Activated CD4-positive, CD25-positive, alpha-beta regulatory T cell (primary cell): ENCODE measurements at regions not wholly inside any gene's neighbourhood (a gene's known extent, or its start where the extent isn't known, plus 50 kb on each side); places are given as distances from the start of the nearest gene placed in this dataset.

ENCODE experiments used
- DNase-seq, 4 experiments: peaks; one replicate each; lab custom pipeline; 2025; lab: John Stamatoyannopoulos, UW

- no peak for DNase-seq
Observed at GRCh38 chr3:147757866-147758265, 348.7 kb downstream of the ZIC1 start.

- no peak for DNase-seq
Observed at GRCh38 chr3:147758771-147759170, 349.6 kb downstream of the ZIC1 start.

- DNase-seq, result no peak
Observed at GRCh38 chr3:147760085-147760484, 350.9 kb downstream of the ZIC1 start.

GRCh38 chr3:147760941-147761340 lies 351.8 kb downstream of the ZIC1 start:
- no peak for DNase-seq

GRCh38 chr3:147773116-147773630 lies 364.0 kb downstream of the ZIC1 start:
- DNase-seq, result no peak

- no peak for DNase-seq
Observed at GRCh38 chr3:147775411-147775810, 366.2 kb downstream of the ZIC1 start.

GRCh38 chr3:147775816-147776530 lies 366.8 kb downstream of the ZIC1 start:
- no peak for DNase-seq

- DNase-seq, result no peak
Observed at GRCh38 chr3:147793841-147794240, 384.7 kb downstream of the ZIC1 start.

GRCh38 chr3:147794596-147794995 lies 385.4 kb downstream of the ZIC1 start:
- DNase-seq, result no peak

- DNase-seq, result no peak
Observed at GRCh38 chr3:147795418-147795817, 386.3 kb downstream of the ZIC1 start.

- DNase-seq, result no peak
Observed at GRCh38 chr3:147797095-147797494, 387.9 kb downstream of the ZIC1 start.

GRCh38 chr3:147799601-147800000 lies 390.4 kb downstream of the ZIC1 start:
- DNase-seq, result no peak

GRCh38 chr3:147807776-147808175 lies 398.6 kb downstream of the ZIC1 start:
- DNase-seq, result no peak

- no peak for DNase-seq
Observed at GRCh38 chr3:147809206-147809605, 400.0 kb downstream of the ZIC1 start.

GRCh38 chr3:147812186-147812911 lies 403.2 kb downstream of the ZIC1 start:
- DNase-seq, result no peak

- no peak for DNase-seq
Observed at GRCh38 chr3:147813256-147813655, 404.1 kb downstream of the ZIC1 start.

GRCh38 chr3:147816752-147817151 lies 407.6 kb downstream of the ZIC1 start:
- no peak for DNase-seq

GRCh38 chr3:147832611-147833010 lies 423.4 kb downstream of the ZIC1 start:
- no peak for DNase-seq

GRCh38 chr3:147836330-147836729 lies 427.2 kb downstream of the ZIC1 start:
- DNase-seq, result no peak

- DNase-seq, result no peak
Observed at GRCh38 chr3:147838652-147839051, 429.5 kb downstream of the ZIC1 start.

GRCh38 chr3:147843331-147843730 lies 434.2 kb downstream of the ZIC1 start:
- no peak for DNase-seq

- DNase-seq, result no peak
Observed at GRCh38 chr3:147846293-147846692, 437.1 kb downstream of the ZIC1 start.

- DNase-seq, result no peak
Observed at GRCh38 chr3:147846854-147847478, 437.8 kb downstream of the ZIC1 start.
